Ishikawa (cell line): ENCODE measurements at regions not wholly inside any gene's neighbourhood (a gene's known extent, or its start where the extent isn't known, plus 50 kb on each side); places are given as distances from the start of the nearest gene placed in this dataset.

Experiments
- CREB1 ChIP-seq: IDR thresholded peaks from 2 replicates; pipeline ENCODE4 v1.6.1; 2012; ENCODE audit warnings: low read depth
- EP300 ChIP-seq: IDR thresholded peaks from 2 replicates; pipeline ENCODE4 v1.6.1; 2012; ENCODE audit warnings: borderline replicate concordance
- FOXM1 ChIP-seq: IDR thresholded peaks from 2 replicates; pipeline ENCODE4 v1.6.1; 2012; ENCODE audit warnings: low read depth, borderline replicate concordance
- NFIC ChIP-seq: IDR thresholded peaks from 2 replicates; pipeline ENCODE4 v1.6.1; 2012
- RAD21 ChIP-seq: IDR thresholded peaks from 2 replicates; pipeline ENCODE4 v1.6.1; 2012; ENCODE audit warnings: low read depth
- TAF1 ChIP-seq: IDR thresholded peaks from 2 replicates; pipeline ENCODE4 v1.6.1; 2012; ENCODE audit warnings: low read depth, mild to moderate bottlenecking
- TCF12 ChIP-seq: IDR thresholded peaks from 2 replicates; pipeline ENCODE4 v1.6.1; 2012; ENCODE audit warnings: low read depth
- TEAD4 ChIP-seq: IDR thresholded peaks from 2 replicates; pipeline ENCODE4 v1.6.1; 2012
- YY1 ChIP-seq: IDR thresholded peaks from 2 replicates; pipeline ENCODE4 v1.6.1; 2012; ENCODE audit warnings: low read depth
- TF ChIP-seq, protein P1 (sequence below): IDR thresholded peaks from 2 replicates; pipeline ENCODE4 v1.6.1; 2012; ENCODE audit warnings: low read depth, mild to moderate bottlenecking
- TF ChIP-seq, protein P2 (sequence below): IDR thresholded peaks from 2 replicates; pipeline ENCODE4 v1.6.1; 2012
- TF ChIP-seq, protein P3 (sequence below): IDR thresholded peaks from 2 replicates; pipeline ENCODE4 v1.6.1; 2012

DNA sequence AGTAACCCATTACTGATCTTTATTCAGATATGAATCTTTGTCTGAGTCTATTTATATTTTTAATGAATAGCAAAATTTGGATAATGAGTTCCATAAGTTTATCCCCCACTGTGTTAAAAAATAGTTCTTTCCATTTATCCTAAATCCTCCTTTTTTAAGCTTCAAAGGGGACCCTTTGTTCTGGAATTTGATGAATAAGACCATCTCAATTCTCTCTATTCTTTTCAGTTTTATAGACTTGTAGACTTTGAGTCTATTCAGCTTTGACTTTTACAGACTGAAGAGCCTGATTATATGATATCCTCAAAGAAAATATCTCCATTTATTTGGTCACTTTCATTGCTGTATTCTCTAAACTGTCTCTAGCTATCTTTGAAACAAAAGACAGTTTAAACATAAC, 2146.1 kb upstream of the CELF4 start:
- no peak for TF ChIP-seq FOXM1
- no peak for TF ChIP-seq EP300
- TF ChIP-seq, protein P1, sequence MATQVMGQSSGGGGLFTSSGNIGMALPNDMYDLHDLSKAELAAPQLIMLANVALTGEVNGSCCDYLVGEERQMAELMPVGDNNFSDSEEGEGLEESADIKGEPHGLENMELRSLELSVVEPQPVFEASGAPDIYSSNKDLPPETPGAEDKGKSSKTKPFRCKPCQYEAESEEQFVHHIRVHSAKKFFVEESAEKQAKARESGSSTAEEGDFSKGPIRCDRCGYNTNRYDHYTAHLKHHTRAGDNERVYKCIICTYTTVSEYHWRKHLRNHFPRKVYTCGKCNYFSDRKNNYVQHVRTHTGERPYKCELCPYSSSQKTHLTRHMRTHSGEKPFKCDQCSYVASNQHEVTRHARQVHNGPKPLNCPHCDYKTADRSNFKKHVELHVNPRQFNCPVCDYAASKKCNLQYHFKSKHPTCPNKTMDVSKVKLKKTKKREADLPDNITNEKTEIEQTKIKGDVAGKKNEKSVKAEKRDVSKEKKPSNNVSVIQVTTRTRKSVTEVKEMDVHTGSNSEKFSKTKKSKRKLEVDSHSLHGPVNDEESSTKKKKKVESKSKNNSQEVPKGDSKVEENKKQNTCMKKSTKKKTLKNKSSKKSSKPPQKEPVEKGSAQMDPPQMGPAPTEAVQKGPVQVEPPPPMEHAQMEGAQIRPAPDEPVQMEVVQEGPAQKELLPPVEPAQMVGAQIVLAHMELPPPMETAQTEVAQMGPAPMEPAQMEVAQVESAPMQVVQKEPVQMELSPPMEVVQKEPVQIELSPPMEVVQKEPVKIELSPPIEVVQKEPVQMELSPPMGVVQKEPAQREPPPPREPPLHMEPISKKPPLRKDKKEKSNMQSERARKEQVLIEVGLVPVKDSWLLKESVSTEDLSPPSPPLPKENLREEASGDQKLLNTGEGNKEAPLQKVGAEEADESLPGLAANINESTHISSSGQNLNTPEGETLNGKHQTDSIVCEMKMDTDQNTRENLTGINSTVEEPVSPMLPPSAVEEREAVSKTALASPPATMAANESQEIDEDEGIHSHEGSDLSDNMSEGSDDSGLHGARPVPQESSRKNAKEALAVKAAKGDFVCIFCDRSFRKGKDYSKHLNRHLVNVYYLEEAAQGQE: no peak
- TF ChIP-seq NFIC: no peak
- TF ChIP-seq TAF1: no peak
- no peak for TF ChIP-seq YY1
- no peak for TF ChIP-seq RAD21
- TF ChIP-seq CREB1: no peak
- TF ChIP-seq, protein P2, sequence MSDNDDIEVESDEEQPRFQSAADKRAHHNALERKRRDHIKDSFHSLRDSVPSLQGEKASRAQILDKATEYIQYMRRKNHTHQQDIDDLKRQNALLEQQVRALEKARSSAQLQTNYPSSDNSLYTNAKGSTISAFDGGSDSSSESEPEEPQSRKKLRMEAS: no peak
- no peak for TF ChIP-seq TCF12
- TF ChIP-seq TEAD4: no peak
- TF ChIP-seq, protein P3, sequence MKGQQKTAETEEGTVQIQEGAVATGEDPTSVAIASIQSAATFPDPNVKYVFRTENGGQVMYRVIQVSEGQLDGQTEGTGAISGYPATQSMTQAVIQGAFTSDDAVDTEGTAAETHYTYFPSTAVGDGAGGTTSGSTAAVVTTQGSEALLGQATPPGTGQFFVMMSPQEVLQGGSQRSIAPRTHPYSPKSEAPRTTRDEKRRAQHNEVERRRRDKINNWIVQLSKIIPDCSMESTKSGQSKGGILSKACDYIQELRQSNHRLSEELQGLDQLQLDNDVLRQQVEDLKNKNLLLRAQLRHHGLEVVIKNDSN: no peak
